OCI-LY7 (cell line): ENCODE measurements at regions not wholly inside any gene's neighbourhood (a gene's known extent, or its start where the extent isn't known, plus 50 kb on each side); places are given as distances from the start of the nearest gene placed in this dataset.

Experiments
- EZH2phosphoT487 ChIP-seq: fragments of 200-600 bp; sonication (generic); IDR thresholded peaks from 2 replicates; pipeline ENCODE4 v1.6.1; 2018; ENCODE audit warnings: low read depth, borderline replicate concordance, mild to moderate bottlenecking, mixed run types, antibody characterized with exemption, low read length, moderate library complexity, mixed read lengths
- TF ChIP-seq, protein P1 (sequence below): fragments of 200-600 bp; sonication (generic); conservative IDR thresholded peaks from 2 replicates; pipeline ENCODE4 v1.5.1; 2014; ENCODE audit warnings: mild to moderate bottlenecking, antibody characterized with exemption, low read length, moderate library complexity, mixed read lengths

DNA sequence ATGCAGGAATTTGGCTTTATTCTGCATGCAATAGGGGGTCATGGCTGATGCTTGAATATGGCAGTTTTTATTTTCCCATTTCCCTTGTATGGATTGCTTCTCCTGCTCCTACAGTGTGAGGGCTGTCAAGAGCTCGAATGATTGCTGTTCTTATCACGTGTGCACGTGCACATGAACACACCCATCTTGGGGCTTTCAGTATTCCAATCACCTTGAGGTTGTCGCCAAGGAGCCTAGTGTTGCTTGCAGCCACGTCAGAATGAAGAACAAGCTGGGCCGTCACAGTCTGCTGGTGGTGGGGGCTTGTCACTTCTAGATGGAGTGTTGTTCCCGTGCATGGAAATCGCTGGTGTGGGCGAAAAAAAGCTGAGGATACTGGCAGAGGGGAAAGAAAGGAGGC is 219.4 kb upstream of the GLRA1 start:
- TF ChIP-seq, protein P1, sequence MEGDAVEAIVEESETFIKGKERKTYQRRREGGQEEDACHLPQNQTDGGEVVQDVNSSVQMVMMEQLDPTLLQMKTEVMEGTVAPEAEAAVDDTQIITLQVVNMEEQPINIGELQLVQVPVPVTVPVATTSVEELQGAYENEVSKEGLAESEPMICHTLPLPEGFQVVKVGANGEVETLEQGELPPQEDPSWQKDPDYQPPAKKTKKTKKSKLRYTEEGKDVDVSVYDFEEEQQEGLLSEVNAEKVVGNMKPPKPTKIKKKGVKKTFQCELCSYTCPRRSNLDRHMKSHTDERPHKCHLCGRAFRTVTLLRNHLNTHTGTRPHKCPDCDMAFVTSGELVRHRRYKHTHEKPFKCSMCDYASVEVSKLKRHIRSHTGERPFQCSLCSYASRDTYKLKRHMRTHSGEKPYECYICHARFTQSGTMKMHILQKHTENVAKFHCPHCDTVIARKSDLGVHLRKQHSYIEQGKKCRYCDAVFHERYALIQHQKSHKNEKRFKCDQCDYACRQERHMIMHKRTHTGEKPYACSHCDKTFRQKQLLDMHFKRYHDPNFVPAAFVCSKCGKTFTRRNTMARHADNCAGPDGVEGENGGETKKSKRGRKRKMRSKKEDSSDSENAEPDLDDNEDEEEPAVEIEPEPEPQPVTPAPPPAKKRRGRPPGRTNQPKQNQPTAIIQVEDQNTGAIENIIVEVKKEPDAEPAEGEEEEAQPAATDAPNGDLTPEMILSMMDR: no peak
- TF ChIP-seq EZH2phosphoT487: no peak
